ACHN (cell line): ENCODE measurements at regions not wholly inside any gene's neighbourhood (a gene's known extent, or its start where the extent isn't known, plus 50 kb on each side); places are given as distances from the start of the nearest gene placed in this dataset.
A peak's percentile ranks its signal among the peaks of the same experiment; 100 is the strongest.
"Not testable (repeated sequence)": the region's sequence is repeated elsewhere in the genome, so short reads cannot be mapped to it uniquely, and the experiment has no call there.

Experiments used
- DNase-seq: peaks from one replicate; pipeline ENCODE4 v3.0.0-alpha.2; 2015
- in situ Hi-C: cut with HindIII; loops from 2 replicates; pipeline ENCODE4 v1.10.0; 2017; ENCODE audit warnings: low sequenced_read_pairs, low pct_ligation_motif_present, low pct_unique_long_range_greater_than_20kb

- in situ Hi-C loops: no loop called here
- DNase-seq: no peak
Observed at GRCh38 chr19:28642787-28643683, 569.9 kb downstream of the UQCRFS1 start.

- no peak for DNase-seq
- in situ Hi-C loops: no loop called here
Observed at GRCh38 chr19:28641395-28641794, 571.6 kb downstream of the UQCRFS1 start.

- in situ Hi-C loops: no loop called here
- DNase-seq: no peak
Observed at GRCh38 chr19:28640506-28640905, 572.4 kb downstream of the UQCRFS1 start.

DNA sequence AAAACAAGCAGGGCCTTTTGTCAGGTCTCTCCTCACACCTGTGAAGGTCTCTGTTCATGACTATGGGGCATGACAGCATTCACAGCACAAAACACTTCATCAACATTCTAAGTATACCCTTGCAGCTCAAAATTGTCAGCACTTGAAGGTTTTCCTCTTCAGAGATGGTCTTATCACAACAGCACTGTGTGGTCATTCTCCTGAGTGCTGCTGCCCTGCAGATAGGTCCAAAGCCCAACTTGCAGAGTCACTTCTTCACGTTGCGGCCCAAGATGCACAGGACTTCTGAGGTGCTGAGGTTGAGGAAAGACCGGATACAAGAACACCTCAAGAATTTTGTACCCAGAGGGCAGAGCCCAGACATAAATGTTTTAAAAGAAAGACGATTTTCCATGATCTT lies 574.5 kb downstream of the UQCRFS1 start:
- no peak for DNase-seq
- in situ Hi-C loops: no loop called here

GRCh38 chr19:28636706-28637105 lies 576.2 kb downstream of the UQCRFS1 start:
- in situ Hi-C loops: no loop called here
- DNase-seq: no peak

GRCh38 chr19:28636016-28636629 lies 576.8 kb downstream of the UQCRFS1 start:
- in situ Hi-C loops: no loop called here
- no peak for DNase-seq

DNA sequence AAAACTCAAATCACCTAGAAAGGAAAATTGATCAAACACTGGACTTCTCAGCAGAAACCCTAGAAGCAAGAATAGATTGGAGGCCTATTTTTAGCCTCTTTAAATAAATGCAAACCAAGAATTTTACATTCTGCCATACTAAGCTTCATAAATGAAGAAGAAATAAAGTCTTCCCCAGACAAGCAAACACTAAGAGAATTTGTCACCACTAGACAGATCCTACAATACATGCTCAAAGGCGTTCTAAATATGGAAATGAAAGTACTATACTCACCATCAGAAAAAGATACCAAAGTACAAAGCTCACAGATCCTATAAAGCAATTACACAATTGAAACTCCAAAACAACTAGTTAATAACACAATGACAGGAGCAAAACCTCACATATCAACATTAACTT lies 578.1 kb downstream of the UQCRFS1 start:
- in situ Hi-C loops: no loop called here
- no peak for DNase-seq

GRCh38 chr19:28634019-28634328 lies 579.0 kb downstream of the UQCRFS1 start:
- in situ Hi-C loops: no loop called here
- no peak for DNase-seq

- in situ Hi-C loops: no loop called here
- peak; percentile 46 for DNase-seq
Observed at GRCh38 chr19:28633319-28634018, 579.5 kb downstream of the UQCRFS1 start.

DNA sequence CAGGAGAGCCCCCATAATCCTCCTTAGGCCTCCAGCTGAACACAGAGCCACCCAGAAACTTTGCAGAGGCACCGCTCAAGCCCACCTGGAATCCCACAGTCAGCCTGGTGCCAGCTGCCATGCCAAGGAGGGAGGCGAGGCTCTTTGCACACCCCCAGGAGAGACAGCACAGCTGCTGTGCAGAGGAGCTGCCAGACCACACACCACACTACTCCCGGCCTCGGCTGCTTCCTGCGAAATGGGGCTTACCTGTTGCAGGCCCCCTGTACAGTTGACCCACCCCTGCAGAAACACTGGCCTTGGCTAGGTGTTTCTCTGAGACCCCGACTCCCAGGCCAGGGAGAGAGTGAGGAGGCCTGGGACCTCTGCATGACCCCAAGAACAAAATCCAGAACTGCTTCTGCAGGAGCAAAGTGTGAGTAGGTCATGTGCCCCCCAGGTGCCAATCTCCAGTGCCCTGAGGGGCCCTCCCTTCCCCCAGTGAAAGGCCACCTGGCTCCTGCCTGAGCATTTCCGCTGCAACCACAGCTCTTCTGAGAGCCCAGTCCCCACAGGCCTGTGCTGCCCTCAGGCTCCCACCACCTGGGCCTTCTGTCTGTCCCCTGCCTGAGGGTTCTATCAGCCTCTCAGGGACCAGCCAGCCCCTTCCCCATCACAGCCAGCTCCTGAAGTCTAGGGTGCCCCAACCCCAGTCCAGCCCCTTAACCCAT lies 580.4 kb downstream of the UQCRFS1 start:
- no peak for DNase-seq
- in situ Hi-C loops: no loop called here

DNA sequence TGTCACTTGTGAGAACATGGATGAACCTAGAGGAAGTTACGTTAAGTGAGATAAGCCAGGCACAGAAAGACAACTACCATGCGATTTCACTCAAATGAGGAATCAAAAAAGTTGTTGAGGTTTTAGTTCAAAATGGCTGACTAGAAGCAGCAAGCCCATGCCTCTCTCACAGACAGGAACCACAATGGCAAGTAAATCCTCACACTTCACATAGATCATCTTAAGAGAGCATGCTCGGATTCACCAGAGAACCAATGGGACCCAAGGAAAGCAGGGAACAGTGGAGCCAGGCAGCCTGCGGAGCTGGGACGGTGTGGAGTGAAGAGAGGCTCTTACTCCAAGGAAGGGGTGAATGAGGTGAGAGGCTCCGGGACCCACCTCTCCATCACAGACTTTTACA lies 581.0 kb downstream of the UQCRFS1 start:
- in situ Hi-C loops: no loop called here
- DNase-seq: no peak

GRCh38 chr19:28627669-28628068 lies 585.3 kb downstream of the UQCRFS1 start:
- in situ Hi-C loops: no loop called here
- no peak for DNase-seq

DNA sequence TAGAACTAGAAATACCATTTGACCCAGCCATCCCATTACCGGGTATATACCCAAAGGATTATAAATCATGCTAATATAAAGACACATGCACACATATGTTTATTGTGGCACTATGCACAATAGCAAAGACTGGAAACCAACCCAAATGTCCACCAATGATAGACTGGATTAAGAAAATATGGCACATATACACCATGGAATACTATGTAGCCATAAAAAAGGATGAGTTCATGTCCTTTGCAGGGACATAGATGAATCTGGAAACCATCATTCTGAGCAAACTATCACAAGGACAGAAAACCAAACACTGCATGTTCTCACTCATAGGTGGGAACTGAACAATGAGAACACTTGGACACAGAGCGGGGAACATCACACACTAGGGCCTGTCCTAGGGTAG lies 586.5 kb downstream of the UQCRFS1 start:
- DNase-seq, in situ Hi-C loops: not testable (repeated sequence)

- no peak for DNase-seq
- in situ Hi-C loops: no loop called here
Observed at GRCh38 chr19:28619816-28620429, 593.0 kb downstream of the UQCRFS1 start.

DNA sequence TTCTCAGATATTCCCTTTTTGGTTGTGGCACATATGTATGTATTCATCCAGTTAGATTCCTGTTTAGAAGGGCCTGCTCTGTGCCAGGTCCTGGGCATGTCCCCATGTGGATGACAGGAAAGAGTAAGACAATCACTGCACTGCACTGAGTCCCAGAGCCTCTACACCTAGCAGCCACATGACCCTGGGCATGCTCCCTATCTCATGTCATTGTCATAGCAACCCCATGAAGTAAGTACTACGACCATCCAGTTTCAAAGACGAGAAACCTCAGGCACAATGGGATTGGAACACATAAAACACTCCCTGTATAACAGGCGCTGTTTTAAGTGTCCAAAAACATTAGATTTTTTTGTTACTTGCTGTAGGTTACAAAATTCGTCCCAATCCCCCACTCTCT lies 594.4 kb downstream of the UQCRFS1 start:
- no peak for DNase-seq
- in situ Hi-C loops: no loop called here

DNA sequence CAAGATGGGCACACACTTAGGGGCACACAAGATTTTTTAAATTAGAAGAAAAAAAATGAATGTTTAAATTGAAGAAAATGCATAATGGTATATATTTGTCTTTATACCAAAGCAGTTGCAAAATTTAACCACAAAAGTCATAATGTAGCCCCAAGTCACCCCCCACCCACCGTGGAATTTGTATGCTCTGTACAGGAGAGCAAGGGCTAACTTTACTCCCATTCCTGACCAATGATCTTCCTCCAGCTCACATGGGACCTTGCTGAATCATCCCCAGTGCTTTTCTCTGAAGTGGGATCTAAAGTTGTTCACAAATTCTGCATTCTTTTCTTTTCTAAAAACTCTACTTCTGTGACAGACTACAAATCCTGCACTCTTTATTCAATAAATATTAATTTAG lies 597.0 kb downstream of the UQCRFS1 start:
- in situ Hi-C loops: no loop called here
- DNase-seq: no peak

DNA sequence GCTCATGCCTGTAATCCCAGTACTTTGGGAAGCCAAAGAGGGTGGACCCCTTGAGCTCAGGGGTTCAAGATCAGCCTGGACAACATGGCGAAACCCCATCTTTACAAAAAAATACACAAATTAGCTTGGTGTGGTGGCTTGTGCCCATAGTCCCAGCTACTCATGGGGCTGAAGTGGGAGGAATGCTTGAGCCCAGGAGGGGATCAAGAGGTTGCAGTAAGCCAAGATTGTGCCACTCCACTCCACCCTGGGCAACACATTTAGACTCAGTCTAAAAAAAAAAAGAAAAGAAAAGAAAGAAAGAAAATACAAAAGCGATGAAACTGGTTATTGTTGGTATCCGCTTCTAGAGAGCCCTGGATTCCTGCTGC lies 597.4 kb downstream of the UQCRFS1 start:
- in situ Hi-C loops: no loop called here
- DNase-seq: no peak

- DNase-seq: no peak
Observed at GRCh38 chr19:28614634-28615545, 598.1 kb downstream of the UQCRFS1 start.

More at GRCh38 chr19:28614634-28615545, 598.1 kb downstream of the UQCRFS1 start:
- in situ Hi-C loops: no loop called here
